Embryonic facial prominence (tissue), 1 donor: ENCODE measurements at regions not wholly inside any gene's neighbourhood (a gene's known extent, or its start where the extent isn't known, plus 50 kb on each side); places are given as distances from the start of the nearest gene placed in this dataset.

Experiments
- DNase-seq: peaks from one replicate; pipeline ENCODE4 v3.0.0-alpha.2; 2016; ENCODE audit errors: extremely low spot score

DNA sequence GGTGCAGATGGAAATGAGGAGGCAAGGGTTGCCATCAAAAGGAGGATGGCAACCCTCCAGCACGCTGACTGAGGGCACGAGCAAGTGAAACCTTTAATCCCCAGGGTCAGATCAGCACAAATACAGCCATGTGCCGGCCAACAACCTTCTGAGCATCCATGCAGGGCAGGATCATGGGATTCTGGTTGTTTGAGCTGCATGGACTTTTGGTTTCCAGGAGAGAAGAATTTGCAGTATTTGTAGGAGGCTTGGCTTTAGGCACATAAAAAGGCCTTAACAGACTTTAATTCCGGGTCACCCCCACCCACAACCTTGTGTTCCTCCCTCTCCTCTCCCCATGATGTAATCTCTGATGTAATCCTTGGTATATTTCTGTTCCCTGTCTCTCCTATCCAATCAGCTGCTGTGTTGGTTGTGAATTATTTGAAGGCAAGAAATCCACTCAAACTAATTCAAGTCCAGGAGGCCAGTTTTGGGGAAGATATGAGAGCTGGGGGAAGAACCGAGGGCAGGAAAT is 254.3 kb downstream of the SHQ1 start:
- no peak for DNase-seq

DNA sequence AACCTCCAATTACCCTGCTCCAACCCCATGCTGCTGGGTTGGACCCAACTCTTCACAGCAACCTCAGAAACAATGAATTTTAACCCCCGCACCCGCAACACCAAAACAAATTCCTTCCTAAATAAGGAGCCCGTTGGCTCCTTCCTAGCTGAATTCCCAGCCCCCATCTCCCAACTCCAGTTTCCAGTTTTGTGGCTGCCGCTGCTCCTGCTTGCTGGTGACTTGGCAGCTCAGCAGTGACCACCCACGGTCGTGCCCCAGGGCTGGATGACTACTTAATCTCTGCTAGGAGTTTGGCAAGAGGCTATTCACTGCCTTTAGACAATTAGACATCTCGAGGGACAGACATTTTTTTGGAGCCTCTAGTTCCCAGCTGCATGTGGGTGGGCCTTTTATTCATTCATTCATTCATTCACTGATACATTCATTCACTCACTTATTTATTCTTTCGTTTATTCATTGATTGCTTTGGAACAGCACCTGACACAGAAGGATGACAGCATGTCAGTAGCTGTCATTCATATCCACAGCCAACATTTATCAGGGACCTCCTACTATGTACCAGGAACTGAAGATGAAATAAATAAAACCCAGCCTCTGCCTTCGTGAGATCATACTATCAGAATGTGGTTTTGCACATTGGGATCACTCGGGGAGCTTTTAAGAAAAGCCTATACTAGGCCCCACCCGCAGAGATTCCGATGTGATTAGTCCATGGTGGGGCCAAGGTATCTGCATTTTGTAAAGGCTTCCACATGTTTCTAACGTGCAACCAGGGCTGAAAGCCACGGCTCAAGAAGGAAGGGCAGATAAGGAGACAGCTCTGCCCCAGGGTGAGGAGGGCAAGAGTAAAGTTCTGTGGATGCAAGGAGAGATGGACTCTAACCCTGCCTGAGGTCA is 256.5 kb downstream of the SHQ1 start:
- peak; percentile 20 for DNase-seq

DNA sequence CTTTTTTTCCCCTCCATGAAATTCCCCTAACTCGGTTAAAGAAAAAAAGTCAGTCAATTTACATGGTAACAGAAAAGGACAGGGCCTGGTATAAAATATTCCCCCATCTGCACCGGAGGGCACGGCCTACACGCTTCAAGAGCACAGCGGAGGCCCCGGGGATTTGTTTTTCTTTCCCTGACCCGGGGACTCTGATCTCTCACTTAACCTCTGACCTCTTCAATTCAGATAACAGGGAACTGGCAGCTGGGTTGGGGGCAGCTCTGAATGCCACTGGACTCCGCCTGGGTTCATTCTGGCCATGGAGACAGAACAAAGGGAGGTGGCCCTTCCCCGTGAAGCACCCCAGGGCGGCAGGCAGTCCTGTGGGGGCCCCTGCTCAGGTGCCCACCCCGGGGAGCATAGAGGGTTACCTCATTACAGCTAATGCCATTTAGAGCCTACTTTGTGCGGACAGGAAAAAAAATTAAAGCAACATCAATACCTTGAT is 257.5 kb downstream of the SHQ1 start:
- no peak for DNase-seq

DNA sequence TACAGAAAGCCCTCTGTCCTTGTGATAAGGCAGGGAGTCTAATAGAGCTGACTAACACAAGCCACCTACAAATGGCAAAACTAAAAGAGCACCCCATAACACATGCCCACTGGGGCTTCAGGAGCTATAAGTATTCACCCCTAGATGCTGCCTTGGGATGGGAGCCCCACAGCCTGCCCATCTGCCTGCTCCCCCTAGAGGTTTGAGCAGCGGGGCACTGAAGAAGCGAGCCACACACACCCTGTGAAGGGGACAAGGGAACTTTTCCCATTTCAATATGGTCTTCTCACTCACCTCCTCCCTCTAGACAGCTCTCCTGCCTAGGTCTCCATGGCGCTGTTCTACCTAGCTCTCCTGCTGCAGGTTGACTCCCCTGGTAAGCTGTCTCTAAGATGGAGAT is 261.0 kb downstream of the SHQ1 start:
- DNase-seq, result no peak

DNA sequence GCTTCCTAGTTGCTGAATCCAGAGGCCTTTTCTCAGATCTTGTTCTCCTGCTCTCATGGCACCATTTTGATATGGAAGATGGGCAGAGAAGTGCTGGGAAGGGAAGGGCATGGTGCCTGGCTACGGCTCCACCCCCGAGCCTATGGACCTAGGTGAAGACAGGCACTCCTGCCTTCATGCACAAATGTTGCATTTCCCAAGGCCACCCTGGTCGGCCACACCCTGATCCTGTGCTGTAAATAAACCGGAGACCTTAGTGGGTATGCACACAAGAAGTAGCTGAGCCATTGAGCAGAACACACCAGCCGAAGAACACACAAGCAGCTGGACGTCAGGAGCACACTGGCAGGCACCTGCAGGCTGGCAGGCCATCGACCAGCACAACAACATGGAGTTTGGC is 261.6 kb downstream of the SHQ1 start:
- DNase-seq, result no peak

DNA sequence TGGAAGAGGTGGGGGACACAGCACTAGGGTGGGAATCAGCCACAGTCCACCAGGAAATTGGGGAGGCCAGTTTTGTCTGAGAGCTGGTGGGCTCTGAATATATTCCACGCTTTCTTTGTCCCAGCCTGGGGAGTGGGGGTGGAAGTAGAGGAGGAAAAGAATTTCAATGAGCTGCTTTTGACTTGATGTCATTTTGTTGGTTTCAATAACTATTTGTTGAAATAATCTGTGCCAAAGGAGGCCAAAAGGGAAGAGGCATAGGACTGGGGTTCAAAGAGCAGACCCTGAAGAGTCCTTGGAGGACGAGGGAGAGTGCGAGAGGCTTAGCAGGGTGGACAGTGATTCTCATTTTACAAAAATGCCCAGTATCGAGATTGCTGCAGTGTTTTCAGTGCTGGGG is 262.3 kb downstream of the SHQ1 start:
- DNase-seq, result no peak

DNA sequence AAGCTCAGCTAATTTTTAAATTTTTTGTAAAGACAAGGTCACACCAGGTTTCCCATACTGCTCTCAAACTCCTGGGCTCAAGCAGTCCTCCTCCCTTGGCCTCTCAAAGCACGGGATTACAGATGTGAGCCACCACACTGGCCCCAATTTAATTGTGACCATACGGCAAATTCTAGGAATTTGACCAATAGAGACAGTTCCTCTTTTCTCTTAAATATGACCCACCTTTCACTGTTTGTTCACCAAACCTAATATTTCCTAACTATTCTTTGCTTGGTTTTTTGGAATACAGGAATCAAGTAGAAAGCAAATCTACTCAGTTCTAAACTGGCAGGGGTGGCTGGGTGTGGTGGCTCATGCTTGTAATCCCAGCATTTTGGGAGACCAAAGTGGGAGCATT is 264.0 kb downstream of the SHQ1 start:
- DNase-seq, result no peak

DNA sequence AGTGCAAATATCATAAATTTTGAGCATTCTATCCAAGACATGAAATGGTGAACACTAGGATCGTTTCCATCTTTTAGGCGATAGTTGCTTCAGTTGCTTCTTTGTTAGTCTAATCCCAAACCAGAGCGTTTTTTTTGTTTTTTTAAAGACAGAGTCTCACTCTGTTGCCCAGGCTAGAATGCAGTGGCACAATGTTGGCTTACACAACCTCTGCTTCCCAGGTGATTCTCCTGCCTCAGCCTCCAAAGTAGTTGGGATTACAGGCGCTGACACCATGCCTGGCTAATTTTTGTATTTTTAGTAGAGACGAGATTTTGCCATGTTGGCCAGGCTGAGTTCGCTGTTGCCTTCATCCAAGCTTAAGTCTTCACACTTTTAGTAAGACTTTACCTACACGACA is 265.3 kb downstream of the SHQ1 start:
- DNase-seq, result no peak

DNA sequence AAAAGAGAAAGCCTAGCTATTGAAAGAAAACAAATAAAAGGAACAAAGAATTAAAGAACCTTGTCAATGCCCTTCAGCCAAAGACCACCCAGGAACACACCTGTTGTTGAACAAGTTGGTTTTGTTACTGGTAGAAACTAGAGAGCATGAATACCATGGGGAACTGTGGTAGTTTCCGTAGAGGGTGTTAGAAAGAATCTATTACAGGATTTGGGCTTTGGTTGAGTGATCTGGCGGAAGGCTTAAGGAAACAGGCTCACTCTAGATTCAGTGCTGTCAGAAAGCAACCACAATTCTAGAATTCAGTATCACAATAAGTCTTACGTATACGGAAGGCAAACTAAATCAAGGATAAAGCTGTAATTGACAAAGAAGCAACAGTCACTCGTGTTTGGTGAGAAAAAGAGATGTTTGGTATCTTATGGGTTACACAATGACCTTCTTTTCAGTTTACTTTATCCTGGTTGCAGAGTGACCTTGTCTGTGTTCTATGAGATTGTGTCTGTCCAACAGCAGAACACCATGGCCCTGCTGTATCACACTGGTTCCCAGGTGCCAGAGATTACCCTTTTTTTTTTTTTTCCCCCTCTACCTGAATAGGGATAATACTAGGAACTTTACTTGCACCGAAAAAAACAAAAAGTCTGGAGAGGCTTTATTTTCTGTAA is 265.9 kb downstream of the SHQ1 start:
- peak; percentile 22 for DNase-seq

DNA sequence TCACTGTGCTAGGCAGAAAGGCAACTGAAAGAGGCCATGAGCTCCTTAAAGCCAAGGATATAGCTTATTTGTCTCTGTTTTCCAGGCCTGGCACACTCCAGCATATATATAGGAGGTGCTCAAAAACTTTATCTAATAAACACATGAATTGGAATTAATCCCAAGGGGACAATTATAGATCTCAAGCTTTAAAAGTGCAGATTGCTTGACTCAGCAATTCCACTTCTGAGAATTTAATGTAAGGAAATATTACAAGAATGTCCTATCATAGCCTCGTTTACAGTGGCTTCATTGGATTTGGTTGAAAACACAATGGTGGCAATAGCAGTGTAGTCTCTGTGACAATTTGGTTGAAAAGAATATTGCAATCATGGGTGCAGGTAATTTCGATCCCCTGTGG is 267.3 kb downstream of the SHQ1 start:
- no peak for DNase-seq

DNA sequence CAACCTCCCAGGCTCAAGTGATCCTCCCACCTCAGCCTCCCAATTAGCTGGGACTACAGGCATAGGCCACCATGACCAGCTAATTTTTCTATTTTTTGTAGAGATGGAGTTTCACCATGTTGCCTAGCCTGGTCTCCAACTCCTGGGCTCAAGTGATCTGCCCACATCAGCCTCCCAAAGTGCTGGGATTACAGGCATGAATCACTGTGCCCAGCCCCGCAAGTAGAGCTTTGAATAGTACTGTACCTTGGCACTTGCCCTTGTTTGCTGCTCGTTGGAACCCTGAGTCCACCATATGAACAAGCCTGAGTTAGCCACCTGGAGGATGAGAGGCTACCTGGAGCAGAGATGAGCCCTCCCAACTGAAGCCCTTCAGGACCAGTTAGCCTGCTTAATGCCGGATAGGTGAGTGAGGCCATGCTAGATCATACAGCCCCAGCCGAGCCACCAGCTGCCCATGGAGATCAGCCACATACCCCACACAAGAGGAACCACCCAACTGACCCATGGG is 267.9 kb downstream of the SHQ1 start:
- no peak for DNase-seq

DNA sequence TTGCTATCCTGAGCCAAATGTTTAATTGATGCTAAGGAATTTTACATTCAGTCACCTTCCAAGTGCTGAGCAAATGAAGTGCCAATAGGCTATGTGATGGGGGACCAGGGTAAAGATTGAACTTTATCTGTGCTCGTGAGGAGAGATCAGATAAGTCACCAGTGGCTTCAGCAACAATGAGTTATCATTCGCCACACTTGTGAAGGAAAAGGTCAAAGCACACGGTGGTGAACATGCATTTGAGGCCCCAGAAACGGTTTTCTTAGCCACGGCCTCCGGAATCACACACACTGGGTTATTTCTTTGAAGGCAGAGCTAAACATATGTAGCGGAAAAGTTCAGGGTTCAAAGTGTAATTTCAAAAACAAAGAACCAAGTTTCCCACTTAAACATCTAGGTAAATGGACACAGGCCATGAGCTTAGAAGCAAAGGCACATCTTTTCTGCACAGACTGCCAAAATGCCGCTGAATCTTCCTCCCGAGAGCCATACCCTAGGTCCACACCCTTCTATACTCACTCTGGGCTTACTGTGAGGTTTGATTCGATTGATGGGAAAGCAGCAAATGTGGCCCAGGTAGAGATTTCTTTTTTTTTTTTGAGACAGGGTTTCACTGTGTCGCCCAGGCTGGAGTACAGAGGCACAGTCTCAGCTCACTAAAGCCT is 268.5 kb downstream of the SHQ1 start:
- DNase-seq, result no peak

DNA sequence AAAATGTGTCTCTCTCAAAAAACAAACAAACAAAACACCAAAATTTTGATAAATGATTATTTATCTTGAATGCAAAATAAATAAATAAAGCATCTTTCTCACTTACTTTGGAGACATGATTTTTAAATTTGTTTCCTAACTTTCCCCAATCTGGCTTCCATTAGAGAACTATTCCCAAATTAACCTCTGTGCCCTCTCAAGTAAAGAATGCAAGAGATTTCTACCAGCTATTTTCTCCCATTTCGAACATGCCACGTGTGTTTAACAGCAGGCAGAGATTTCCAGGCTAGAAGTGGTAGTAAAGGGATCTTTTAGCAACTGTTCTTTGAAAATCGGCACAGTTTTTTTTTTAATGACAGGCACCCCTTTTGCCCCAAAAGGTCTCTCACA is 269.1 kb downstream of the SHQ1 start:
- no peak for DNase-seq

DNA sequence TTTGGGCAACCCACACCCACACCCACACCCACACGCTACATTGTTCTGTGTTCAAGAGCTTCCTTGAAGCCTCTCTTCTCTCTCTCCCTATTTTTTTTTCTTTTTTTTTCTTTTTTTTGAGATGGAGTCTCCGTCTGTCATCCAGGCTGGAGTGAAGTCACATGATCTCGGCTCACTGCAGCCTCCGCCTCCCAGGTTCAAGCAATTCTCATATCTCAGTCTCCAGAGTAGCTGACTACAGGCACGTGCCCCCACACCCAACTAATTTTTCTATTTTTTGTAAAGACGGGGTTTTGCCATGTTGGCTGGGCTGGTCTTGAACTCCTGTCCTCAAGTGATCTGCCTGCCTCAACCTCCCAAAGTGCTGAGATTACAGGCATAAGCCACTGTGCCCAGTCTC is 271.1 kb downstream of the SHQ1 start:
- DNase-seq, result no peak

DNA sequence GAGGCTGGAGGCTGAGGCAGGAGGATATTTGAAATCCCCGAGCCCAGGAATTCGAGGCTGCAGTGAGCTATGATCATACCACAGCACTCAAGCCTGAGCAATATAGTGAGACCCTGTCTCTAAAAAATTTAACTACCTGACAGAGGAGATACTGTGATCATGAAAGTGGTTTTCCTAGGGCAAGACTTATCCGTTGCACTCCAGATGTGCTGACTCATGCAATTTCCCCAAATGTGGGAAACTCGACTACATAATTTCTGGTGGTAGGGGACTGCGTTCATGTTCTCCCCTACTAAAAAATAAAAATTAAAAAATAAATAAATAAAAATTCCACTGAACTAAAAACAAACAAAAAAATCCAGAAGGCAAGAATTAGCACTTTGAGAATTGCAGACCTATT is 271.7 kb downstream of the SHQ1 start:
- no peak for DNase-seq

DNA sequence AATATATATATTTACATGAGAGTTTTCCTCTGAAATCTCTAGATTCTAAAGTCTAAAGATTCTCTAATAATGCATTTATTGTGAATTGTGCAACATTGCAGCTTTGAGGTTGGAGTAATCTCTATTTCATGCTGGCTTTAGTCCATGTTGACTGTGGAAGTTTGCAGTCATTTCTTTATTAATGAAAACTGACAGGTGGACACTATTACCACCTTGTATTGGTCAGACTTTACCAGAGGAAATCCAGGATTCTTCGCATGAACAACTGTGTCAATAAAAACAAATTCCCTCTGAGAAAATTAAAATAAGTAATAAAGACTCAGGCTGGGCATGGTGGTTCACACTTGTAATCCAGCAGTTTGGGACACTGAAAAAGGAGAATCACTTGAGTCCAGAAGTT is 274.1 kb downstream of the SHQ1 start:
- DNase-seq, result no peak

DNA sequence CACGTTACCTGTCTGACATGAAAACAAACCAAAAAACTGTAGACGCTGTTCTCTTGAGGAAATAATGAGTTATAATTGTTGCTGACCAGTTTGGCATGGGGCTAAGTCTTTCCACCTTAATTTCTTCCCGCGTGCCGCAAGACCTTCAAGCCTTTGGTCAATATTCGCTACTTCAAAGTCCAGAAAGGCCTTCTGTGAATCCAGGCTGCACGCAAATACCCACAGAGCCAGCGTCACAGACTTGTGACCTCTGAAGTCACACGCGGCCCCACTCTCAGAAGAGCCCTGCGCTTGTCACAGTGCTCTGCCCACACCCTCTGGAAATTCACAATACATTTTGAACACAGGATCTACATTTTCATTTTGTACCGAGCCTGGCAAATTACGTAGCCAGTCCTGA is 275.2 kb downstream of the SHQ1 start:
- DNase-seq, result no peak

DNA sequence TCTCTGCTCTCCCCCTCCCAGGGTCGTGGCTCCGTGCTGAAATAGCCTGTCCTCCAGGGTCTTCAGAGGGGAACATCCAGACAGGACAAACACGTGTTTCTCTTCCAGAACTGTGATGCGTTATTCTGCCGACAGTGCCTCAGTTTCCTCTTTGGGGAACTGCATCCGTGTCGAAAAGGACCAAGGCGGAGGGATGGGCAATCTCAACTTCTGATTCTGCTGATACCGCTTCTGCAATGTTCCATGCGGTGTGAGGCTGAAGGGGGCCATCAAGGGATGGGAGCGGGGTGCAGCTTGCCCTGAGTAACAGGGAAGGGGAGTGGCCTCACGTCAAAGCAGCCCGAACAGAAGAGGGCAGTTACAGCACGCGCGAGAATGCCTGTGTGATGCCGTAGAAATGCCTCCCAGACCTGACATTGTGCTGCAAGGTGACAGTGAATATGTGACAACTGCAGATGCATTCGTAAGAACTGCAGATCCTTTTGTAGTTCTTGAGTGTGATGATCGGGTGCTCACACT is 275.7 kb downstream of the SHQ1 start:
- DNase-seq, result no peak

DNA sequence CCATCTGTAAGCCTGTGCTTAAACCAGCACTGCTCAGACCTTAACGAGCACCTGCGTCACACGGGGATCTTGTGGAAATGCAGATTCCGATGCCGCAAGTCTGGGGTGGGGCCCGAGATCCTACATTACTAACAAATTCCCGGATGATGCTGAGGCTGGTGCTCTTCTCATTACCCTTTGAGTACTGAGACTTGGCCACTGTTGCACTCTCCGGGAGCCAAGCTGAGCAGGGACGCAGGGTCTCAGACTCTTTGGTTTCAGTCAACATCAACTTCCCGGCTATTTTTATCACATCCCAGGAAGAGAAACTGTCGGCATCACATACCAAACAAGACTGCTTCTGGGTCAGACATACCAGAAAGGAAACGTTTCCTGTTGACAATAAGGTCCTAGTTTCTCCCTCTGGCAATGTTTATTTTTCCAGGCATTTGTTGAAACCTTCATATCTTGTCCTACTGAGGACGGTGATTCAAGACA is 276.6 kb downstream of the SHQ1 start:
- no peak for DNase-seq

DNA sequence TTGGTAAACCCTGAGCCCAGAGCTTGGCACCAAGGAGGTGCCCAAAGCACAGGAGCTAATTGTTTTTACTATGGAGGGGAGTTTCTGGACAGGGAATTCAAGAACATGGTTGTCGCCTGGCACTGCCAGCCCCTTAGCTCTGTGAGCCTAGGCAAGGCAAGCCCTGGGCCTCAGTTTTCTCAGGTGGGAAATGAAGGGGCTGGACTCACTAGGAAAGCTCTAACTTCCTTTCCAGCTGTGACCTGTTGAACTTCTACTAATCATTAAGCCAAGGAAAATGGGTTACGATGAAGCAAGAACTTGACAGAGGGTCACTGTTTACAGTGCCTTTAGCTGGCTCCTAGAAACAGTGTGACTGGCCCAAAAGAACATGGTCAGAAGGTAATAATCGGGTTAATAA is 277.2 kb downstream of the SHQ1 start:
- DNase-seq, result no peak

DNA sequence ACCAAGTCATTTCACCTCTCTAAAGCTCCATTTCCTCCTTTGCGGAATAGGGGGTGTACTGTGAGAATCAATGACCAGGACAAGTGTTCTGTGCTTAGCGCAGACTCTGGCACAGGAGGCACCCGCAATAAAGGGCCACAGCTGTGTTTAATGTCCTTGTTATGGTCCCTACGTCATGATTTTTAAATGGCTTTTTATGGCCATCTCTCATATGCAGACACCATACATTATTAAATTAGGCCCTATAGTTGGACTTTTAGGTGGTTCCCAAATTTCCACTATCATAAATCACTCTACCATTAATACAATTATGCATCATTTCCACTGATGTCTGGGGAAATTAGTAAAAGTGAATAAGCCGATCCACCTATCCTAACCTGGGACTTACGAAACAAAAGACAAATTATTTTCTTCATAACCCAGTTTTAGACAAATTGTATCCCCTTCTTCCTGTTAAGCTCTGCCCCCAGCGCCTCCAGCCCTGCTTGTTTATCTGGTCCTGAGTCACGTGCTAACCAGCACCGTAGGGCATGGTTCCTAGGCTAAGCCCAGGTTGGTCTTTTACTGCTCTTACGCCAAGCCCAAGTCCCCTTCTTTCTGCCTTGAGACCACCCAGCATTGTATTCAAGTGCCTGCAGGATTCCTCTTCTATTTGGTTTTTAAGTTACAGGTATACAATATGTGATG is 278.3 kb downstream of the SHQ1 start:
- DNase-seq, result no peak
